Fibroblast of lung (primary cell): ENCODE measurements at regions not wholly inside any gene's neighbourhood (a gene's known extent, or its start where the extent isn't known, plus 50 kb on each side); places are given as distances from the start of the nearest gene placed in this dataset.

Experiments used
- DNase-seq, 2 donors: peaks; one replicate each; pipeline versions ENCODE4 v3.0.0 to v3.0.0-alpha.2; 2010; ENCODE audit warnings: low read depth in 2 of 2
- H2AFZ ChIP-seq: 2 replicates; pipeline ENCODE4 v1.5.1; 2012; ENCODE audit warnings: low read length, control low read depth, inconsistent platforms
- H3K27ac ChIP-seq: 2 replicates; pipeline ENCODE4 v1.5.1; 2011; ENCODE audit warnings: low read length, control low read depth; ENCODE audit not compliant: insufficient read depth
- H3K27me3 ChIP-seq: 2 replicates; pipeline ENCODE4 v1.5.1; 2011; ENCODE audit warnings: mild to moderate bottlenecking, low read length; ENCODE audit not compliant: control insufficient read depth, insufficient read depth
- H3K36me3 ChIP-seq: 2 replicates; pipeline ENCODE4 v1.5.1; 2011; ENCODE audit warnings: low read length; ENCODE audit not compliant: control insufficient read depth, insufficient read depth
- H3K4me1 ChIP-seq: 2 replicates; pipeline ENCODE4 v1.5.1; 2011; ENCODE audit warnings: low read length; ENCODE audit not compliant: control insufficient read depth, insufficient read depth; ENCODE audit errors: extremely low read depth
- H3K4me2 ChIP-seq: 2 replicates; pipeline ENCODE4 v1.5.1; 2011; ENCODE audit warnings: low read length, control low read depth; ENCODE audit not compliant: insufficient read depth; ENCODE audit errors: extremely low read depth
- H3K4me3 ChIP-seq, 4 experiments: fragments of 200-600 bp in 1 of 4; sonication (generic) in 1 of 4; replicated peaks in 1 of 4; 2 replicates each; pipeline ENCODE4 v1.5.1; 2011 to 2016; ENCODE audit warnings: low read length in 4 of 4, low read depth in 3 of 4, mild to moderate bottlenecking in 3 of 4, control low read depth in 2 of 4, inconsistent platforms in 1 of 4, mixed read lengths in 1 of 4; ENCODE audit not compliant: insufficient read depth in 1 of 4; ENCODE audit errors: control extremely low read depth in 1 of 4
- H3K79me2 ChIP-seq: 2 replicates; pipeline ENCODE4 v1.5.1; 2012; ENCODE audit warnings: mild to moderate bottlenecking, low read length, inconsistent platforms; ENCODE audit not compliant: control insufficient read depth, insufficient read depth
- H3K9ac ChIP-seq: 2 replicates; pipeline ENCODE4 v1.5.1; 2011; ENCODE audit warnings: mild to moderate bottlenecking, low read length, control low read depth; ENCODE audit not compliant: insufficient read depth
- H3K9me3 ChIP-seq: 2 replicates; pipeline ENCODE4 v1.5.1; 2012; ENCODE audit warnings: low read depth, low read length; ENCODE audit not compliant: control insufficient read depth, insufficient read depth
- H4K20me1 ChIP-seq: 2 replicates; pipeline ENCODE4 v1.5.1; 2011; ENCODE audit warnings: low read length; ENCODE audit not compliant: control insufficient read depth, insufficient read depth; ENCODE audit errors: extremely low read depth
- EZH2 ChIP-seq: IDR thresholded peaks from 2 replicates; pipeline ENCODE4 v1.5.1; 2012; ENCODE audit warnings: low read length, control low read depth, mild to moderate bottlenecking; ENCODE audit errors: missing control alignments
- TF ChIP-seq, protein P1 (sequence below), 2 donors: IDR thresholded peaks in 1 of 2; conservative IDR thresholded peaks in 1 of 2; 1 replicate in 1 of 2; 2 replicates in 1 of 2; pipeline ENCODE4 v1.5.1; 2011 to 2012; ENCODE audit warnings: low read length in 2 of 2, control low read depth in 1 of 2, inconsistent platforms in 1 of 2, low read depth in 1 of 2, mild to moderate bottlenecking in 1 of 2

DNA sequence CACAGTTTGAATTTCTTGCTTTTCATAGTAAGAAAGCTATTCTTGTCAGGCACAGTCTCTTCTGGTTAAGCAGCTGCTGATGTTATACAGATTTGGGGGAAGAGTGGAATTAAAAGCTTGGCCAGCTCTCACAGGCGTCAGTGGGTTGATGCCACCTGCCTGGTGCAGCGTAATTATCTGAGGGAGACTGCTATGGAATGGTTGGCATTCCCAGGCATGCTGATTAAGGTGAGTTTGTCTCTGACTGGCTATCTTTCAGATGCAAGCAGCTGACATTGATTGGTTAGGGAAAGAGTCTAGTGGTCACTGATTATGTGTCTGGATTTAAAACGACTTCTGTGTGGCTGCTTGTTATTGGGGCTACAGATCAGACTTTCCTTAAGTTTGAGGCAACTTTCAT lies 948.4 kb downstream of the UQCRFS1 start:
- DNase-seq: no peak
- Histone ChIP-seq H3K27me3 (no peaks in the 10 kb centered on the region), H3K9me3 (no peaks in the 10 kb centered on the region), H3K79me2 (no peaks in the 10 kb centered on the region), H2AFZ (no peak overlapping the region), H3K4me2 (no peak overlapping the region), H3K4me3 (no peak overlapping the region), H3K27ac (no peak overlapping the region), H3K9ac (no peak overlapping the region), H4K20me1 (no peaks in the 10 kb centered on the region), H3K36me3 (no peaks in the 10 kb centered on the region), H3K4me1 (no peaks in the 10 kb centered on the region)
- TF ChIP-seq EZH2: no peak
- TF ChIP-seq, protein P1, sequence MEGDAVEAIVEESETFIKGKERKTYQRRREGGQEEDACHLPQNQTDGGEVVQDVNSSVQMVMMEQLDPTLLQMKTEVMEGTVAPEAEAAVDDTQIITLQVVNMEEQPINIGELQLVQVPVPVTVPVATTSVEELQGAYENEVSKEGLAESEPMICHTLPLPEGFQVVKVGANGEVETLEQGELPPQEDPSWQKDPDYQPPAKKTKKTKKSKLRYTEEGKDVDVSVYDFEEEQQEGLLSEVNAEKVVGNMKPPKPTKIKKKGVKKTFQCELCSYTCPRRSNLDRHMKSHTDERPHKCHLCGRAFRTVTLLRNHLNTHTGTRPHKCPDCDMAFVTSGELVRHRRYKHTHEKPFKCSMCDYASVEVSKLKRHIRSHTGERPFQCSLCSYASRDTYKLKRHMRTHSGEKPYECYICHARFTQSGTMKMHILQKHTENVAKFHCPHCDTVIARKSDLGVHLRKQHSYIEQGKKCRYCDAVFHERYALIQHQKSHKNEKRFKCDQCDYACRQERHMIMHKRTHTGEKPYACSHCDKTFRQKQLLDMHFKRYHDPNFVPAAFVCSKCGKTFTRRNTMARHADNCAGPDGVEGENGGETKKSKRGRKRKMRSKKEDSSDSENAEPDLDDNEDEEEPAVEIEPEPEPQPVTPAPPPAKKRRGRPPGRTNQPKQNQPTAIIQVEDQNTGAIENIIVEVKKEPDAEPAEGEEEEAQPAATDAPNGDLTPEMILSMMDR (conservative IDR thresholded peaks at IDR 0.05 in 1 of 2, IDR thresholded peaks at IDR 0.05 in 1 of 2; ENCODE audit: low read depth in 1 of 2, low read length in 2 of 2): no peak

DNA sequence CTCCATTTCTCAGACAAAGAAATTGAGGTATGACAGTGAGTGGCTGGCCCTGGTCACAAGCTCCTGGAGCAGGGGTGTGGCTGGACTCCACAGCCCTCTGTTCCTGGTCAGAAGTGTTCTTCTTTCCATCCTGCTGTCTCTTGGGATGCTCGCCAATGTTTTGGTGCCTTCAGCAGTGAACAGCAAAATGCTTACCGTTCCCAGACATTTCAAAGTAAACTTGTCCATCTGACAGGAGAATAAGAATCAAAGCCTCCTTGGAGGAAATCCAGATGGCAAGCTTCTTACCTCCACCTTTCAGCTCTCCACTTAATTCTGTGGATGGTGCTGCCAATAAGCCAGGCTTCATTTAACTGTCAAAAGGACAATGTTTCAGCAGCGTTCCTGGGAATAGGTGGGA lies 954.1 kb downstream of the UQCRFS1 start:
- TF ChIP-seq, protein P1 (conservative IDR thresholded peaks at IDR 0.05 in 1 of 2, IDR thresholded peaks at IDR 0.05 in 1 of 2; ENCODE audit: low read depth in 1 of 2, low read length in 2 of 2): no peak
- no peak for TF ChIP-seq EZH2
- Histone ChIP-seq H3K4me1 (no peaks in the 10 kb centered on the region), H3K79me2 (no peaks in the 10 kb centered on the region), H3K27me3 (no peaks in the 10 kb centered on the region), H3K9me3 (no peaks in the 10 kb centered on the region), H3K4me3 (no peak overlapping the region), H3K36me3 (no peaks in the 10 kb centered on the region), H2AFZ (no peak overlapping the region), H3K4me2 (no peak overlapping the region), H3K9ac (no peak overlapping the region), H4K20me1 (no peaks in the 10 kb centered on the region), H3K27ac (no peak overlapping the region)
- DNase-seq: no peak

- H3K27me3 ChIP-seq: no peaks in the 10 kb centered on the region
- H3K4me2 ChIP-seq: no peak overlapping the region
- H4K20me1 ChIP-seq: no peaks in the 10 kb centered on the region
- no peak for TF ChIP-seq EZH2
- TF ChIP-seq, protein P1 (conservative IDR thresholded peaks at IDR 0.05 in 1 of 2, IDR thresholded peaks at IDR 0.05 in 1 of 2; ENCODE audit: low read depth in 1 of 2, low read length in 2 of 2): no peak
- no peak for DNase-seq
- H3K27ac ChIP-seq: no peak overlapping the region
- H3K9me3 ChIP-seq: no peaks in the 10 kb centered on the region
- no peaks in the 10 kb centered on the region for H3K4me1 ChIP-seq
- H2AFZ ChIP-seq: no peak overlapping the region
- no peak overlapping the region for H3K4me3 ChIP-seq
- no peak overlapping the region for H3K9ac ChIP-seq
- H3K36me3 ChIP-seq: no peaks in the 10 kb centered on the region
- no peaks in the 10 kb centered on the region for H3K79me2 ChIP-seq
Observed at GRCh38 chr19:28257396-28257795, 955.6 kb downstream of the UQCRFS1 start.
